ENCODE measurements at regions not wholly inside any gene's neighbourhood (a gene's known extent, or its start where the extent isn't known, plus 50 kb on each side); places are given as distances from the start of the nearest gene placed in this dataset.

- TF ChIP-seq MCM7 (IDR thresholded peaks at IDR 0.05) (no peak), GATAD2B (IDR thresholded peaks at IDR 0.05; ENCODE audit: borderline replicate concordance) (no peak), KHSRP (IDR thresholded peaks at IDR 0.05) (no peak), AFF1 (IDR thresholded peaks at IDR 0.05; ENCODE audit: low read depth in 1 of 2, partially characterized antibody in 2 of 2) (no peak)
Observed at GRCh38 chr12:107875786-107876185, 101.3 kb downstream of the ASCL4 start (continued).

- 3% methylated on average over 6 of the region's 7 CpGs for WGBS (ENCODE audit: insufficient coverage, low coverage, missing lambda C conversion rate)
- Histone ChIP-seq H3K9me1 (ENCODE audit: control insufficient read depth, insufficient read depth, low read length) (no peaks in the 10 kb centered on the region), H3K9ac (ENCODE audit: insufficient read depth in 1 of 2, low read depth in 2 of 2, low read length in 2 of 2) (no peak overlapping the region), H3K4me1 (replicated peaks in 1 of 2; ENCODE audit: control insufficient read depth in 2 of 2, insufficient read depth in 2 of 2, low read length in 2 of 2) (no peaks in the 10 kb centered on the region), H4K20me1 (replicated peaks; ENCODE audit: control insufficient read depth, insufficient read depth, low read length) (no peaks in the 10 kb centered on the region), H3K27ac (ENCODE audit: extremely low read depth, low read depth, low read length) (no peak overlapping the region), H3K79me2 (ENCODE audit: control insufficient read depth, insufficient read depth, low read length) (no peaks in the 10 kb centered on the region), H3K4me3 (no peak overlapping the region), H3K36me3 (ENCODE audit: control insufficient read depth, insufficient read depth, low read length) (no peaks in the 10 kb centered on the region), H3K9me3 (replicated peaks; ENCODE audit: control insufficient read depth, insufficient read depth, low read depth, low read length) (no peaks in the 10 kb centered on the region), H3K4me2 (ENCODE audit: insufficient read depth, low read length) (no peak overlapping the region), H3K27me3 (ENCODE audit: control insufficient read depth in 2 of 2, insufficient read depth in 2 of 2, low read length in 2 of 2) (peaks cover 5 to 13% of the 10 kb centered on the region in 2 experiments; a peak in 1 of 5 replicates), H2AFZ (ENCODE audit: low read depth, low read length) (no peak overlapping the region)
- ATAC-seq (peak; percentile 95), FAIRE-seq (peak; percentile 86), DNase-seq (ENCODE audit: extremely low read depth in 1 of 4, low spot score in 3 of 4) (peak; percentile 58 to 77 (median 64))
- POLR2A ChIA-PET = interaction anchor here (0.6 to 0.7 kb wide), 4 partner anchors 12 to 130 kb away, joined by 3 to 4 read pairs (median 3); no protein-coding TSS in a partner anchor
- in situ Hi-C loops (cut with MboI) = loop anchor here (5.0 kb wide), 1 partner anchor 208 kb away; no protein-coding TSS in a partner anchor
- CTCF ChIA-PET (ENCODE audit: low intra/inter-chr PET ratio) = interaction anchor here (0.5 to 2.6 kb wide), 7 partner anchors 27 to 569 kb away, joined by 3 to 28 read pairs (median 6); partner anchors contain the start of gene PRDM4
- intact Hi-C loops (cut with micrococcal nuclease) = loop anchor here (1.0 kb wide), 2 partner anchors 124 to 209 kb away; partner anchors contain the start of gene PRDM4
- no TSS peak for BruUV-seq (replicated peaks)
- peak; percentile 33; the same call in 1 of the 2 replicates for TF ChIP-seq ARID2 (IDR thresholded peaks at IDR 0.05)
- TF ChIP-seq CBX2 (IDR thresholded peaks at IDR 0.05; ENCODE audit: insufficient read depth, low read length, poor library complexity, severe bottlenecking) = no peak
- no peak for TF ChIP-seq ZBTB5 (IDR thresholded peaks at IDR 0.05)
- TF ChIP-seq CHD2 (IDR thresholded peaks at IDR 0.05; ENCODE audit: low read depth, low read length) = no peak
- TF ChIP-seq RAD21 (CRISPR knock-in tag; conservative IDR thresholded peaks at IDR 0.05 in 1 of 2, IDR thresholded peaks at IDR 0.05 in 1 of 2) = peak; percentile 81 to 85
- TF ChIP-seq CXXC5 (CRISPR knock-in tag; IDR thresholded peaks at IDR 0.05) = no peak
- peak; percentile 80 for TF ChIP-seq SMC3 (conservative IDR thresholded peaks at IDR 0.05; ENCODE audit: insufficient read depth, low read depth, low read length)
- no peak for TF ChIP-seq MCM7 (IDR thresholded peaks at IDR 0.05)
- no peak for TF ChIP-seq TCF3 (CRISPR knock-in tag; IDR thresholded peaks at IDR 0.05)
Observed at GRCh38 chr12:107884769-107885694, 110.5 kb downstream of the ASCL4 start.

All from K562 (cell line).